Duodenal mucosa (tissue), 2 donors: ENCODE measurements at regions not wholly inside any gene's neighbourhood (a gene's known extent, or its start where the extent isn't known, plus 50 kb on each side); places are given as distances from the start of the nearest gene placed in this dataset.
"Not testable (repeated sequence)": the region's sequence is repeated elsewhere in the genome, so short reads cannot be mapped to it uniquely, and the experiment has no call there.

Experiments
- H3K27ac ChIP-seq: one replicate; pipeline ENCODE4 v1.7.0; 2013; ENCODE audit warnings: low read depth, low read length
- H3K27me3 ChIP-seq, 2 donors: one replicate each; pipeline ENCODE4 v1.7.0; 2013; ENCODE audit warnings: low read length in 2 of 2, control low read depth in 1 of 2; ENCODE audit not compliant: insufficient read depth in 2 of 2, control insufficient read depth in 1 of 2
- H3K36me3 ChIP-seq, 2 donors: one replicate each; pipeline ENCODE4 v1.7.0; 2013; ENCODE audit warnings: low read length in 2 of 2, control low read depth in 1 of 2; ENCODE audit not compliant: insufficient read depth in 2 of 2, control insufficient read depth in 1 of 2
- H3K4me1 ChIP-seq, 2 donors: one replicate each; pipeline ENCODE4 v1.7.0; 2013; ENCODE audit warnings: low read length in 2 of 2, control low read depth in 1 of 2; ENCODE audit not compliant: insufficient read depth in 2 of 2, control insufficient read depth in 1 of 2
- H3K4me3 ChIP-seq, 2 donors: one replicate each; pipeline ENCODE4 v1.7.0; 2013; ENCODE audit warnings: low read length in 2 of 2, low read depth in 1 of 2
- H3K9ac ChIP-seq, 2 donors: one replicate each; pipeline ENCODE4 v1.7.0; 2013; ENCODE audit warnings: low read length in 2 of 2, low read depth in 1 of 2
- H3K9me3 ChIP-seq, 2 donors: one replicate each; pipeline ENCODE4 v1.7.0; 2013; ENCODE audit warnings: low read length in 2 of 2, control low read depth in 1 of 2; ENCODE audit not compliant: control insufficient read depth in 1 of 2

DNA sequence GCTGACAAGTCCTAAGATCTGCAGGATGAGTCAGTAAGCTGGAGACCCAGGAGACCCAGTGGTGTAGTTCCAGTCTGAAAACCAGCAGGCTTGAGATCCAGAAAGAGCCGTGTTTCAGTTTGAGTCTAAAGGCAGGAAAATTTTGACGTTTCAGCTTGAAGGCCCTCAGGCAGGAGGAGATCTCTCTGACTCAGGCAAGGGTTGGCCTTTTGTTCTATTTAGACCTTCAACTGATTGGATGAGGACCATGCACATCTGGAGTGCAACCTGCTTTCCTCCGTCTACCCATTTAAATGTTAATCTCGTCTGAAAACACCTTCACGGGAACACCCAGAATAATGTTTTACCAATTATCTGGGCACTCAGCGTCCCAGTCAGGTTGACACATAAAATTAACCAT is 69.5 kb downstream of the NPIPA7 start:
- H3K4me3 ChIP-seq, H3K4me1 ChIP-seq: not testable (repeated sequence)

GRCh38 chr16:16449712-16450237 is 70.8 kb downstream of the NPIPA7 start:
- H3K27ac ChIP-seq, H3K27me3 ChIP-seq, H3K9me3 ChIP-seq, H3K4me1 ChIP-seq, H3K9ac ChIP-seq, H3K4me3 ChIP-seq, H3K36me3 ChIP-seq: not testable (repeated sequence)

More for the DNA sequence above, 69.5 kb downstream of the NPIPA7 start:
- not testable (repeated sequence) for H3K36me3 ChIP-seq, H3K9me3 ChIP-seq, H3K27me3 ChIP-seq, H3K9ac ChIP-seq, H3K27ac ChIP-seq

DNA sequence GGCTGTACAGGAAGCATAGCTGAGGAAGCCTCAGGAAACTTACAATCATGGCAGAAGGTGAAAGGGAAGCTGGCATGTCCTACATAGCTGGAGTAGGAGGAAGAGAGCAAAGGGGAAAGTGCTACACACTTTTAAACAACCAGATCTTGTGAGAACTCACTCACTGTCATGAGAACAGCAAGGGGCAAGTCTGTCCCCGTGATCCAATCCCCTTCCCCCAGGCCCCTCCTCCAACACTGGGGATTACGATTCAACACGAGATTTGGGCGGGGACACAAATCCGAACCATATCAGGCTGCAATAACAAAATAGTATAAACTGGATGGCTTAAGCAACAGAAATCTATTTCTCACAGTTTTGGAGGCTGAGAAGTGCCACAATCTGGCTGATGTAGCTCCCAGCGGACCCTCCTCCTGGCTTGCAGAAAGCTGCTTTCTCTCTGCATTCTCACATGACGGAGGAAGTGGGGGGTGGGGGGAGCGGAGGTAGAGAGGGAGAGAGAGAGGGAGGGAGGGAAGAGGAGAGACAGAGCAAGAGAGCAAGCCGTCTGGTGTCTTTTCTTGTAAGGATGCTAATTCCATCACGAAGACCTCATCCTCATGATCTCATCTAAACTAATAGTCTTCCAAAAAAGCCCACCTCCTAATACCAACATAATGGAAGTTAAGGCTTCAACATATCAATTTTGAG is 72.9 kb downstream of the NPIPA7 start:
- H3K36me3 ChIP-seq, H3K4me1 ChIP-seq, H3K27me3 ChIP-seq, H3K27ac ChIP-seq, H3K4me3 ChIP-seq, H3K9me3 ChIP-seq, H3K9ac ChIP-seq: not testable (repeated sequence)

GRCh38 chr16:16458579-16458978 is 79.6 kb downstream of the NPIPA7 start:
- not testable (repeated sequence) for H3K4me1 ChIP-seq, H3K9me3 ChIP-seq, H3K36me3 ChIP-seq, H3K27me3 ChIP-seq, H3K9ac ChIP-seq, H3K4me3 ChIP-seq, H3K27ac ChIP-seq

GRCh38 chr16:16463792-16464191 is 84.9 kb downstream of the NPIPA7 start:
- H3K4me1 ChIP-seq, H3K36me3 ChIP-seq, H3K9me3 ChIP-seq, H3K27ac ChIP-seq, H3K4me3 ChIP-seq, H3K9ac ChIP-seq, H3K27me3 ChIP-seq: not testable (repeated sequence)

- not testable (repeated sequence) for H3K27me3 ChIP-seq, H3K4me3 ChIP-seq, H3K9me3 ChIP-seq, H3K27ac ChIP-seq, H3K36me3 ChIP-seq, H3K4me1 ChIP-seq, H3K9ac ChIP-seq
Observed at GRCh38 chr16:16488919-16489318, 110.0 kb downstream of the NPIPA7 start.

DNA sequence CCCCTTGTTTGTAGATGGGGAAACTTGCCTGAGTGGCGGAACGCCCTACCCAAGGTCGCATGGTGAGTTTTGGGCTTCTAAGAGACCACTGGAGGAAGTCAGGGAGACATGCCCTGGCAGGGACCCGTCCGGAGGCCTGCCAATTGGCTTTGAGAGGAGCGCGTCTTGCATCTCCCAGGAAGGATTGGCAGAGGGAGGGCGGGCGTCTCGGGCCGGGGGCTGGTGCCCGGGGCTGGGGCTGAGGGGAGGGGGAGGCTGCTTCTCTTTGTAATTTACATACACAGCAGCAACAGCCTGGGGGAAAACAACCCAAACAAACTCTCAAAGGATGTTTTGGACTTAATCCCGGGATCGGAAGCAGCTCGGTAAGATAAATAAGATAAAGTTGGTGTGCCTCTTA is 110.5 kb downstream of the NPIPA7 start:
- not testable (repeated sequence) for H3K36me3 ChIP-seq, H3K27me3 ChIP-seq, H3K4me3 ChIP-seq, H3K4me1 ChIP-seq, H3K9ac ChIP-seq, H3K9me3 ChIP-seq, H3K27ac ChIP-seq

GRCh38 chr16:16494114-16494513 is 115.2 kb downstream of the NPIPA7 start:
- not testable (repeated sequence) for H3K9ac ChIP-seq, H3K4me1 ChIP-seq, H3K4me3 ChIP-seq

DNA sequence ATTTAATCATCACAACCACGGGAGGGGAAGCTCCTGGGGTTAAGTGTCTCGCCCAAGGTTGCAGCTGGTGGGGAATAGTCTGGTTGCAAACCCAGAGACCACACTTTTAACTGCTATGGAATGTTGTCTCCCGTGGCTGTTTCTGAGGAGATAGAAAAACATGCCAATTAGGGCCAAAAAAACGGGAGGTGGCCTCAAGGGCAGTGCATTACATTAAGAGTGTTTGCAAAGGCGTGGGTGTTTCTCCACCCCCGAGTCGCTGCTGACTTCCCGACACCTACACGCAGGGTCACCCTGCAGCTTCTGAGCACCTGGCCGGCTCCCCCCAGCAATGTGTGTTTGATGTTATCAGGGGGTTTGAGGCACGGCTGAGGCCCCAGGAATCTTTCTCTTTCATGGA is 116.1 kb downstream of the NPIPA7 start:
- H3K4me1 ChIP-seq, H3K9me3 ChIP-seq, H3K27me3 ChIP-seq, H3K9ac ChIP-seq, H3K4me3 ChIP-seq, H3K27ac ChIP-seq, H3K36me3 ChIP-seq: not testable (repeated sequence)

More at GRCh38 chr16:16494114-16494513, 115.2 kb downstream of the NPIPA7 start:
- H3K27me3 ChIP-seq, H3K9me3 ChIP-seq, H3K27ac ChIP-seq, H3K36me3 ChIP-seq: not testable (repeated sequence)

GRCh38 chr16:16499875-16500274 is 120.9 kb downstream of the NPIPA7 start:
- not testable (repeated sequence) for H3K27me3 ChIP-seq, H3K4me3 ChIP-seq, H3K36me3 ChIP-seq, H3K27ac ChIP-seq, H3K4me1 ChIP-seq, H3K9ac ChIP-seq, H3K9me3 ChIP-seq

DNA sequence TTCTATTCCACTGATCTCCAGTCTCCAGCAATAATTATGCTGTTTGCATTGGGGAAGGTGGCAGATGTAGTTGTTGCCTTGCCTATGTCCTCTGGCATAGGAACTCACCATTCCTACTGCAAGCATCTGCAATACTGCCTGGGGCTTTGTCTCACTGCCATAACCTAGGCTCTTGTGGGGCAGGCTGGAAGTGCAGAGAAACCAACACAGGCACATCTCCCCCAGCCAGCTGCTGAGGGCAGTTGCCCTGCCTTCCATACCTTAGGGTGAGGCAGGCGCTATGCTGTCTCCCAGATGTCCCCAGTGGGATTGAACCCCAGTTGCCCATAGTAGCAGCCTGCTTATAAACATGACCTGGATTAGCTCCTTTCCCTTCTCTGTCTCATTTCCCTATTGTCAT is 128.1 kb downstream of the NPIPA7 start:
- not testable (repeated sequence) for H3K9me3 ChIP-seq, H3K4me1 ChIP-seq, H3K27ac ChIP-seq, H3K4me3 ChIP-seq, H3K36me3 ChIP-seq, H3K27me3 ChIP-seq, H3K9ac ChIP-seq
